Sigmoid colon (tissue), 4 donors: ENCODE measurements at regions not wholly inside any gene's neighbourhood (a gene's known extent, or its start where the extent isn't known, plus 50 kb on each side); places are given as distances from the start of the nearest gene placed in this dataset.

Experiments used
- CTCF ChIP-seq, 4 experiments: fragments of 450-650 bp in 3 of 4; fragments of 200-600 bp in 1 of 4; IDR thresholded peaks; one replicate each; pipeline ENCODE4 v1.5.1; 2016 to 2019; ENCODE audit warnings: antibody characterized with exemption in 4 of 4, mild to moderate bottlenecking in 3 of 4, moderate library complexity in 2 of 4
- EP300 ChIP-seq, 4 donors: sonication (generic); formaldehyde crosslinking; IDR thresholded peaks; one replicate each; pipeline ENCODE4 v1.6.1; 2017; ENCODE audit warnings: antibody characterized with exemption in 4 of 4
- POLR2A ChIP-seq, 2 donors: fragments of 450-650 bp; IDR thresholded peaks; one replicate each; pipeline ENCODE4 v1.6.1; 2016; ENCODE audit warnings: antibody characterized with exemption in 2 of 2, mild to moderate bottlenecking in 2 of 2, moderate library complexity in 2 of 2
- POLR2AphosphoS5 ChIP-seq, 4 donors: sonication (generic); formaldehyde crosslinking; IDR thresholded peaks; one replicate each; pipeline ENCODE4 v1.6.1; 2017; ENCODE audit warnings: antibody characterized with exemption in 4 of 4

GRCh38 chr1:38284953-38285352 is 238.4 kb upstream of the POU3F1 start:
- TF ChIP-seq POLR2A (IDR thresholded peaks at IDR 0.05) (no peak), EP300 (IDR thresholded peaks at IDR 0.05) (no peak), CTCF (IDR thresholded peaks at IDR 0.05) (no peak), POLR2AphosphoS5 (IDR thresholded peaks at IDR 0.05) (no peak)
